NCI-H345 (cell line): ENCODE measurements at regions not wholly inside any gene's neighbourhood (a gene's known extent, or its start where the extent isn't known, plus 50 kb on each side); places are given as distances from the start of the nearest gene placed in this dataset.

ENCODE experiments used
- DNase-seq: peaks from one replicate; lab custom pipeline; 2025; lab: John Stamatoyannopoulos, UW

- no peak for DNase-seq
Observed at GRCh38 chr5:171650597-171650996, 135.0 kb upstream of the SMIM23 start.

DNA sequence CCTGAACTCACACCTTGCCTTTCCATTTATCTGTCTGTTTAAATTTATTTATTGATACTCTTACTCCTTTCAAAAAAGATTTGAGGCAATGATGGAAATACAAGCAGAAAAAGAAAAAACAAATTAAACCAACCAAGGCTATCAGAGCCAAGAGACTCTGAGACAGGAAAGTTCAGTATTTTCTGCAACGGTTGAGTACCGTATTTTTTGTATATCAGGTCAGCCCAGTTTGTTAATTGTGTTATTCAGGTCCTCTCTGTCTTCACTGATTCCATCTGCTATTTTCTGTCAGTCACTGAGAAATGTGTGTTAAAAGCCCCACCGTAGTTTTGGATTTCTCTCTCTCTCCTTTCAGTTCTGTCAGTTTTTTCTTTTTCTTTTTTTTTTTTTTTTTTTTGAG, 134.5 kb upstream of the SMIM23 start:
- DNase-seq: no peak

DNA sequence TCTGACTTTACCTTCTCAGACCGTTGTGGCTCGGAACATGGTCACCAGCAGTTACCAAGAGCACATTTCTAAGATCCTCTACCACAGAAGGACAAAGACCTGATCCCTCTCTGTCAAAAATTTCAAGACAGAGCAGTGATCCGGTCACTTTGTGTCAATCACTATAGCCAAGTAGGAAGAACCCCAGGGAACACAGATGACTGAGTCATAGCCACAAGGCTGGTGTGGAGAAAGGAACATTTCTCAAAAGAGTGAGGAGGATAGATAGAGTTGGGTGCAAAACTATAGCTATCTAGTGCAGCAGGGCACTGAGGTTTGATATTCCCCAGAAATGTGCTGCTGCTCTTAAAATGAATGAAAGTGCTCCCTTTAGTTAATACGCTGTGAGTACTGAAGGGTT, 130.7 kb upstream of the SMIM23 start:
- no peak for DNase-seq

DNA sequence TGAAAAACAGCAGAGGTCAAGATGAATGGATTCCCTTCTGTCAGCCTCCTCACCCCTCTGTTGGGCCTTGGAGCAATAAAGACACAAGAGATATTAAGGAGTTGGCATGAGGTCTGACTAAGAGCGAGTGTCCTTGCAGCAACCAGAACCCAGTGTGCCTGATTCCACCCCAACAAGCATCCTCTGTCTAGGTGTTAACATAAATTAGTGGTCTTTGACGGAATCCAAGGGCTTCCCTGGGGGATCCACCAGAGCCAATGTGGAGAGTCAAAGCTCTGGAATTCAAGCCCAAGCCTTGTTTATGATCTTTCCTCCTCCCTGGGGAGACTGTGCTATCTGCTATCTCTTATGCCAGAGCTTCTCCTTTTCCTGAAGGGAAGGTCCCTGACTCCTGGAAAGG, 128.1 kb upstream of the SMIM23 start:
- no peak for DNase-seq

GRCh38 chr5:171659896-171660295, 125.7 kb upstream of the SMIM23 start:
- no peak for DNase-seq

GRCh38 chr5:171660434-171660833, 125.2 kb upstream of the SMIM23 start:
- no peak for DNase-seq

DNA sequence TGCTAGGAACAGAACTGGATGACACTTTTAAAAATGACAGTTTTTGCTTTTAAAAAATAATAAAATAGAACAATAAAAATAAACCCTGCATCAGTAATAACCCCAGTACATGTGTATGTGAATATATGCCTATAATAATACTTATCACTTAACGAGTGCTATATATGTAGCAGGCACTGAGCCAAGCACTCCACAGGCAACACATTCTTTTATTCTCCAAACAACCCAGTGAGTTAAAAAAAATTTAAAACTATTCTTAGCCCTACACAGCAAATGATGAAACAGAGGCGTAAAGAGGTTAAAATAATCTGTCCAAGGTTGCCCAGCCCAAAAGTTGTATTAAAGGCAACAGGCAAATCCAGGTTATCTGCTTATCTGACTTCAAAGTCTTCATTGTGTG, 124.5 kb upstream of the SMIM23 start:
- DNase-seq: no peak

DNA sequence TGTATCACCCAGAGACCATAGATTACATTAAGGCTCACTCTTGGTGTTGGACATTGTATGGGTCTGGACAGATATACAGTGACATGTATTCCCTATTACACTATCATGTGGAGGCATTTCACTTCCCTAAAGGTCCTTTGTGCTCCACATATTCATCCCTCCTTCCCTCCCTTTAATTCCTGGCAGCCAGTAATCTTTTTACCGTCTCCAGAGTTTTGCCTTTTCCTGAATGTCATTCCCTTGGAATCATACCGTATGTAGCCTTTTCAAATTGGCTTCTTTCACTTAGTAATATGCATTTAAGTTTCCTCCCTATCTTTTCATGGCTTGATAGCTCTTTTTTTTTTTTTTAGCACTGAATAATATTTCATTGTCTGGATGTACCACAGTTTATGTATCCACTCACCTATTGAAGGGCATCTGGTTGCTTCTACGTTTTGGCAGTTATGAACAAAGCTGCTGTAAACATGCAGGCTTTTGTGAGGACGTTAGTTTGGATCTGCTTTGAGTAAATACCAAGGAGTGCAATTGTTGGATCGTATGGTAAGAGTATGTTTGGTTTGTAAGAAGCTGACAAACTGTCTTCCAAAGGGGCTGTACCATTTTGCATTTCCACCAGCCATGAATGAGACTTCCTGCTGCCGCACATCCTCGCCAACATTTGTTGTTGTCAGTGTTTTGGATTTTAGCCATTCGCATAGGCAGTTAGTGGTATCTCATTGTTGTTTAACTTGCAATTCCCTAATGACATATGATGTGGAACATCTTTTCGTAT, 122.1 kb upstream of the SMIM23 start:
- no peak for DNase-seq

DNA sequence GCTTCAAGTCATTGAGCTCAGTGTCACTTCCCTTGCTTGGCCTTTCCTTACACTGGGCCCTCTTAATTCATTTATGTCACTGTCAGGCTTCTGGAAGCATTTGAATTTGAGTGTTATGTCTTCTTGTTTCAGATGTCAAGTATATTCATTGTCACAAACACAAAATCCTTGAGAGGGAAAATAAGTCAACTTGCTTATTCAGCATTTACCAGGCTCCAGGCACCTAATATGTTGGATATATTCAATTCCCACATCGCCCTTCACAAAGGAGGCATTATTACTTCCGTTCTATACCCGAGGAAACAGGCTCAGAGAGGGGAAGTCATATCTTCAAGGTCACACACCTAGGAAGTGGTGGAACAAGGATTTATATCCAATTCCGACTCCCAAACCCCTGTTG, 121.1 kb upstream of the SMIM23 start:
- no peak for DNase-seq

DNA sequence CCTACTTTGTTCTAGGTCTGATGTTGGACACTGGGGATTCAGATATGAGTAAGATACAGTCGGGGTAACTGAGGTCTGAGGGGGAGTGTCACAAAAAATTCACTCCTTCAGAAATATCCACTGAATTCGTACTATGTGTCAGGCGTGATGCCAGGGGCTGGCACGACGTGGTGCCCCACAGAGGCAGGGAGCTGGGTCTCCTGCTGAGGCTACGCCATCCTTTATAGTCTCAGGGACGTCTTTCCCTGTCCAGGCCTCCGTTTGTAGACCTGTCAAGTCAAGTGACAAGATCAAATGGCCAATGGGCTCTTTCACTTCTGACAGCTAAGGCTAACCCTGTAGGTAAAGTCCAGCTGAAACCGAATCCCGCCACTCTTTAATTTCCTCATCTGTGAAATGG, 118.8 kb upstream of the SMIM23 start:
- no peak for DNase-seq

- DNase-seq: no peak
Observed at GRCh38 chr5:171667341-171668096, 118.1 kb upstream of the SMIM23 start.

- DNase-seq: no peak
Observed at GRCh38 chr5:171668097-171668412, 117.6 kb upstream of the SMIM23 start.

DNA sequence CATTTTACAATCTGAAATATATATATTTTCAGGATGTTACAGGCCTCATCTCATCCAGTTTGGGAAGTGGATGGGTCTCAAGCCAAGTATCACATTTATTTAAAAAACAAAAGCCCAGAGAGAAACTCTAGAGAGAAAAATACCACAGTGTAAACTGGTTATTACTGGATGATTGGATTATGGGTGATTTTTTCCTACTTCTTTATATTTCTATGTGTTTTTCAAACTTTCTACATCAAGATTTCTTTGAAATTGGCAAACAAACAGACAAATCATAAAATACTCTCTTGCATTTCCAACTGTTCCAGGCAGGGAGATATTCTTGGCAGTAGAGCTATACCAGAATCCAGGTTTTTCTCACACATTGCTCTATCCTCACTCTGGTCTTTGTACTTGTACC, 116.0 kb upstream of the SMIM23 start:
- no peak for DNase-seq

DNA sequence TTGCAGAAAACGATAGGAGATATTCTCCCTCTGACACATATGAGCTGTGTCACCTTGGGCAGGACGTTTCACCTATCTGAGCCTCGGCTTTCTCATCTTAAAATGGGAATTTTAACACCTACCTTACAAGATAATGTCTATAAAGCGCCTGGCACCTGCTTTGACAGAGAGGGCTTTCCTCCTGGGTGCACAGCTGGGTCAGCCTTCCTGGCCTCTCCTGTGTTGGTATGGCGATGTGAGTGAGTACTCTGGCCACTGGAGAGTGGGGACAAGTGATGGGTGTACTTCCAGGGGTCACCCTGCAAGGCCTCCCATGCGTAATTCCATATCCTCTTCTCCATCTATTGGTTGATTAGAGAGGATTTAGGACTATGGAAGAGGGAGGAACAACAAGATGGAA, 113.1 kb upstream of the SMIM23 start:
- no peak for DNase-seq

GRCh38 chr5:171673328-171673727, 112.3 kb upstream of the SMIM23 start:
- peak; percentile 8 for DNase-seq

DNA sequence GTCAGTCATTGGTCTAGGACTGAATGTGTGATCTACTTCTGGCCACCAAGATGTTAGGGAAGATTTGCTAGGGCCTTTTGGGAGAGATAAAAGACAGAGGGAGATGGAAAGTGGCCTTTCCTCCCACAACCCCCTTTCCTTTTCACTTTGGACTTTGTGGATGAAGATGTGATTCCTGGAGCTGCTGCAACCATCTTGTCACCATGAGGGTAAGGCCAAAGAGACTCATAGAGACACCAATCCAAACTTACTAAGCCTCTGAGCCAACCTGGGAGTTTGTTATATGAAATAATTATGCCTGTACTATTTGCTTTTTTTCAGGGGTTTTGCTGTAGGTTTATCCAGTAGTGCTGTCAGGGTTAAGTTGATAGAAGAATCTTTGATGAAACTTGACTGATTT, 111.8 kb upstream of the SMIM23 start:
- no peak for DNase-seq

DNA sequence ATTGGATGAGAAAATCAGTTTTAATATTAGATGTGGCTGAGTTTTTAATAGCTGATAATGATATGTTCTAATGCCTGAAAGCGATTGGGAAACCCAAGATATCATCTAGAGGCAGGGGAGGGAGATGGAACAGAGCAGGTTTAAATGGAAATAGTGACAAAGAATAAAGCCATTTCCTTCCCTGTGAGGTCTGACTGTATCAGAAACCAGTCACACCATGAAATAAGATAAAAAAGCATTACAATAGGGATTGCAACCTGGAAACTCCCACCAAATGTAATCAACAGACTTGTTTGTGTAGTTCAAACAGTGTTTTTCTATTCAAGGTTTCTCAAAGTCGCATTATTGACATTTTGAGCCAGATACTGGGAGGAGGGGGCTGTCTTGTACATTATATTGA, 110.1 kb upstream of the SMIM23 start:
- DNase-seq: no peak

DNA sequence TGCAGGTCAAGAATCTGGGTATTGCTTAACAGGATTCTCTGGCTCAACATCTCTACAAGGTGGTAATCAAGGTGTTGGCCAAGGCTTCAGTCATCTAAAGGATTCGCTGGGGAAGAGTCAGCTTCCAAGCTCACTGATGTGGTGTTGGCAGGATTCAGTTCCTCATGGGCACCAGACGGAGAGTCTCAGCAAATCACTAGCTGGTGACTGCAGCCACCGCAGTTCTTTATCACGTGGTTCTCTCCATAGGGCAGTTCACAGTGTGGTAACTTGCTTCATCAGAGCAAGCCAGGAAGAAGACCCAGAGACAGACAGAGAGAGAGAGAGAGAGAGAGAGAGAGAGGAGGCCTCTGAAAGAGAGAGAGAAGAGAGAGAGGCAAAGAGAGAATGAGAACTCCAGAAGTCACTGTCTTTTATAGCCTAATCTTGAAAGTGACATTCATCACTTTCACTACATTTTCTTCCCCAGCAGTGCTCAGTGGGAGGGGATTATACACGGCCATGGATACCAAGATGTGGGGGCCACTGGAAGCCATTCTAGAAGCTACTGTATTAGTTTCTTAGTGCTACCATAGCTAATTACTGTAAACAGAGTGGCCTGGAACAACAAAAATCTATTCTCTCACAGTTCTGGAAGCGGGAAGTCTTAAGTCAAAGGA, 109.2 kb upstream of the SMIM23 start:
- DNase-seq: no peak

- no peak for DNase-seq
Observed at GRCh38 chr5:171678646-171679045, 107.0 kb upstream of the SMIM23 start.

- no peak for DNase-seq
Observed at GRCh38 chr5:171680485-171680884, 105.1 kb upstream of the SMIM23 start.

- DNase-seq: no peak
Observed at GRCh38 chr5:171681061-171681460, 104.6 kb upstream of the SMIM23 start.

GRCh38 chr5:171681677-171682076, 103.9 kb upstream of the SMIM23 start:
- no peak for DNase-seq

GRCh38 chr5:171682801-171683200, 102.8 kb upstream of the SMIM23 start:
- DNase-seq: no peak
